ENCODE measurements at regions not wholly inside any gene's neighbourhood (a gene's known extent, or its start where the extent isn't known, plus 50 kb on each side); places are given as distances from the start of the nearest gene placed in this dataset.

DNA sequence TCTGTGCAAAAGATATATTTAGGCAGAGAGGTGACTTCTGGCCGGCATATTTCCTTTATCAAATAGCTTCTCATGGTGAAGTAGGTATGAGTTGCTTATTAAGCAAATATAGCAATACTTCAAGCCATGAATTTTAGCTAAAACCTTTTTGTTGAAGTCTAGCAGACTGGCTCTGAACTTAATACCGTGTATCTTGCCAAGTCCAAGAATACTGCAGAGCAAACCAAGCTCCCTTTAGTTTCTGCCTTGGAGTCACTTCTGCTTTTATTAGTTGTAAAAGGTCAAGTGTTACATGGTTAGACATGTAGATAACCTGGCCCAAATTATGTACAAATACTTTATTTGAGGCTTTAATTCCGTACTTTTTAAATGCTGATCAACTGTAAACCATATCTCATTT, 627.6 kb upstream of the PKDCC start:
- TF ChIP-seq POLR2AphosphoS5 (IDR thresholded peaks at IDR 0.05; ENCODE audit: low read depth, low read length) (no peak), TAF1 (IDR thresholded peaks at IDR 0.05; ENCODE audit: borderline replicate concordance, insufficient read depth, low read length) (no peak)

DNA sequence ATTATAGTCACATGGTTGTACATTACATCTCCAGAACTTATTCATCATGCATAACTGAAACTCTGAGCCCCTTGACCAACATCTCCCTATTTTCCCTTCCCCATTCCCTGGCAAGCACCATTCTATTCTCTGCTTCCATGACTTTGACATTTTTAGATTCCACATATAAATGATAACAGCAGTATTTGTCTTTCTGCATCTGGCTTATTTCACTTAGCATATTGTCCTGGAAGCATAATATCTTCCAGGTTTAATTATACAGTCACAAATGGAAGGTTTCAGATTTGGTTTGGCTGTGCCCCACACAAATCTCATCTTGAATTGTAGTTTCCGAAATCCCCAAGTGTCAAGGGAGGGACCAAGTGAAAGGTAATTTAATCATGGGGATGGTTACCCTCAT, 626.9 kb upstream of the PKDCC start:
- TF ChIP-seq POLR2AphosphoS5 (IDR thresholded peaks at IDR 0.05; ENCODE audit: low read depth, low read length) (no peak), SIN3A (IDR thresholded peaks at IDR 0.05; ENCODE audit: borderline replicate concordance, insufficient read depth, low read length) (no peak), TAF1 (IDR thresholded peaks at IDR 0.05; ENCODE audit: borderline replicate concordance, insufficient read depth, low read length) (no peak), FOXP2 (optimal IDR thresholded peaks at IDR 0.05; ENCODE audit: borderline replicate concordance, extremely low read depth, extremely low read length, insufficient read depth) (no peak)
- TF ChIP-seq, protein P1, sequence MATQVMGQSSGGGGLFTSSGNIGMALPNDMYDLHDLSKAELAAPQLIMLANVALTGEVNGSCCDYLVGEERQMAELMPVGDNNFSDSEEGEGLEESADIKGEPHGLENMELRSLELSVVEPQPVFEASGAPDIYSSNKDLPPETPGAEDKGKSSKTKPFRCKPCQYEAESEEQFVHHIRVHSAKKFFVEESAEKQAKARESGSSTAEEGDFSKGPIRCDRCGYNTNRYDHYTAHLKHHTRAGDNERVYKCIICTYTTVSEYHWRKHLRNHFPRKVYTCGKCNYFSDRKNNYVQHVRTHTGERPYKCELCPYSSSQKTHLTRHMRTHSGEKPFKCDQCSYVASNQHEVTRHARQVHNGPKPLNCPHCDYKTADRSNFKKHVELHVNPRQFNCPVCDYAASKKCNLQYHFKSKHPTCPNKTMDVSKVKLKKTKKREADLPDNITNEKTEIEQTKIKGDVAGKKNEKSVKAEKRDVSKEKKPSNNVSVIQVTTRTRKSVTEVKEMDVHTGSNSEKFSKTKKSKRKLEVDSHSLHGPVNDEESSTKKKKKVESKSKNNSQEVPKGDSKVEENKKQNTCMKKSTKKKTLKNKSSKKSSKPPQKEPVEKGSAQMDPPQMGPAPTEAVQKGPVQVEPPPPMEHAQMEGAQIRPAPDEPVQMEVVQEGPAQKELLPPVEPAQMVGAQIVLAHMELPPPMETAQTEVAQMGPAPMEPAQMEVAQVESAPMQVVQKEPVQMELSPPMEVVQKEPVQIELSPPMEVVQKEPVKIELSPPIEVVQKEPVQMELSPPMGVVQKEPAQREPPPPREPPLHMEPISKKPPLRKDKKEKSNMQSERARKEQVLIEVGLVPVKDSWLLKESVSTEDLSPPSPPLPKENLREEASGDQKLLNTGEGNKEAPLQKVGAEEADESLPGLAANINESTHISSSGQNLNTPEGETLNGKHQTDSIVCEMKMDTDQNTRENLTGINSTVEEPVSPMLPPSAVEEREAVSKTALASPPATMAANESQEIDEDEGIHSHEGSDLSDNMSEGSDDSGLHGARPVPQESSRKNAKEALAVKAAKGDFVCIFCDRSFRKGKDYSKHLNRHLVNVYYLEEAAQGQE (IDR thresholded peaks at IDR 0.05; ENCODE audit: insufficient read depth in 1 of 2, low read depth in 2 of 2, low read length in 2 of 2): no peak

DNA sequence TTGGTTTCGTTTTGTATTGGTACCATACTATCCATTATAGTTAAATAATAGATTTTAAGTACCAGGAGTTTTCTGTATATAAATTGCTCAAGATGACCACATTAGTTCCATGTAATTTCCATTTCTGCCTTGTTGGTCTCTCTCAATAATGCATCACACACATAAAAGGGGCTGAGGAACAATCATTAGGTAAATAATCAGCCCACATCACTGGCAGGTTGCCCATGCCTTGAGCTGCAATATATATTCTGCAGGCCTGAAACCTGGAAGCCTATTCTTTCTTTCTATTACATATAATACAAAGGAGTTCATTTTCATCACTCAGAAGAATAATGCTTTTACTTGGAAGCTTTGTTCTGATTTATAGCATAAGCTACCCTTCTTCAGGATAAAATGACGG, 616.1 kb upstream of the PKDCC start:
- TF ChIP-seq SIN3A (IDR thresholded peaks at IDR 0.05; ENCODE audit: borderline replicate concordance, insufficient read depth, low read length): no peak
- TF ChIP-seq POLR2AphosphoS5 (IDR thresholded peaks at IDR 0.05; ENCODE audit: low read depth, low read length): no peak
- TF ChIP-seq TAF1 (IDR thresholded peaks at IDR 0.05; ENCODE audit: borderline replicate concordance, insufficient read depth, low read length): no peak
- TF ChIP-seq, protein P1 (IDR thresholded peaks at IDR 0.05; ENCODE audit: insufficient read depth in 1 of 2, low read depth in 2 of 2, low read length in 2 of 2): no peak
- no peak for TF ChIP-seq FOXP2 (optimal IDR thresholded peaks at IDR 0.05; ENCODE audit: borderline replicate concordance, extremely low read depth, extremely low read length, insufficient read depth)

DNA sequence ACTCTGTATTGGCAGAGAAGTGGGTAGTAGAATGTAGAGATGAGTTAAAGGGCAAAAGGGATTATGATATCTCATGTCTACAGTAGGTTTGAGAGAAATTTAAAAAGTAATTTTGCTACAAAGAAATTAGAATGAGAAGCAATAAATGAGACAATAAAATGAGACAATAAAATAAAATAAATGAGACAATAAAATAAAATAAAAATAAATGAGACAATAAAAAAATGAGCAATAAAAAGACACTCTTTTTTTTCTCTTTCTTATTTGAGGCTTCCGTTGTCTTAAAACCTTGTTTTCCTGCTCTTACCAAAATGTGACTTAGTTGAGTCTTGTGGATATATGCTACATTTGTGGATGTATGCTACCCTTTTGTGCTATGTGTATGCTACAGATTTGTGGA, 615.4 kb upstream of the PKDCC start:
- no peak for TF ChIP-seq POLR2AphosphoS5 (IDR thresholded peaks at IDR 0.05; ENCODE audit: low read depth, low read length)
- no peak for TF ChIP-seq SIN3A (IDR thresholded peaks at IDR 0.05; ENCODE audit: borderline replicate concordance, insufficient read depth, low read length)
- TF ChIP-seq TAF1 (IDR thresholded peaks at IDR 0.05; ENCODE audit: borderline replicate concordance, insufficient read depth, low read length): no peak
- TF ChIP-seq, protein P1 (IDR thresholded peaks at IDR 0.05; ENCODE audit: insufficient read depth in 1 of 2, low read depth in 2 of 2, low read length in 2 of 2): no peak
- no peak for TF ChIP-seq FOXP2 (optimal IDR thresholded peaks at IDR 0.05; ENCODE audit: borderline replicate concordance, extremely low read depth, extremely low read length, insufficient read depth)

DNA sequence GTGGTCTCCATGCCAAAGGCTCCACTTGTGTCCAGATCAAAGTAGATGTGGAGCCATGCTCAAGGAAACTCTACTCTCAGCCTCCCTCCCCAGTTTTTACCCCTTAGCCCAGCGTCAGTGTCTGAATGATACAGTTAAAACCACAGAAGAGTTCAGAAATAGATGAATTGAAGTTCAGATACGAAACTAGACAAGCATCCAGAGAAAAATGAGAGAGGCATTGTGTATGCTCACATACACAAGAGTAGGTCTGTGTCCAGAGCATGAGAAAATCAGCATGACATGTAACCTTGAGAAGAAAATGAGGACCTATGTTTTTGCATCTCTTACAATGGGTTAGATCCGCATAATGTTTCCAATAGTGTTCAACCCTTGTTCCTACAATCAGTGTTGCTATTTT, 612.8 kb upstream of the PKDCC start:
- TF ChIP-seq, protein P1 (IDR thresholded peaks at IDR 0.05; ENCODE audit: insufficient read depth in 1 of 2, low read depth in 2 of 2, low read length in 2 of 2): no peak
- TF ChIP-seq POLR2AphosphoS5 (IDR thresholded peaks at IDR 0.05; ENCODE audit: low read depth, low read length) (no peak), TAF1 (IDR thresholded peaks at IDR 0.05; ENCODE audit: borderline replicate concordance, insufficient read depth, low read length) (no peak), SIN3A (IDR thresholded peaks at IDR 0.05; ENCODE audit: borderline replicate concordance, insufficient read depth, low read length) (no peak), FOXP2 (optimal IDR thresholded peaks at IDR 0.05; ENCODE audit: borderline replicate concordance, extremely low read depth, extremely low read length, insufficient read depth) (no peak)
